ENCODE measurements at regions not wholly inside any gene's neighbourhood (a gene's known extent, or its start where the extent isn't known, plus 50 kb on each side); places are given as distances from the start of the nearest gene placed in this dataset.

GRCh38 chr11:92401520-92401919 lies 176.9 kb downstream of the FAT3 start:
- no peak for TF ChIP-seq CTCF (IDR thresholded peaks at IDR 0.05; ENCODE audit: borderline replicate concordance, control extremely low read depth, extremely low read depth, insufficient read depth, missing control alignments)
- no peak for DNase-seq (ENCODE audit: low spot score)
- in situ Hi-C loops (cut with MboI; ENCODE audit: low sequenced_read_pairs, unreplicated experiment) = no loop called here

- no peak for DNase-seq (ENCODE audit: low spot score)
- in situ Hi-C loops (cut with MboI; ENCODE audit: low sequenced_read_pairs, unreplicated experiment) = no loop called here
- no peak for TF ChIP-seq CTCF (IDR thresholded peaks at IDR 0.05; ENCODE audit: borderline replicate concordance, control extremely low read depth, extremely low read depth, insufficient read depth, missing control alignments)
These were observed 181.9 kb downstream of the FAT3 start for GRCh38 chr11:92406472-92406871.

- in situ Hi-C loops (cut with MboI; ENCODE audit: low sequenced_read_pairs, unreplicated experiment) = no loop called here
- DNase-seq (ENCODE audit: low spot score) = no peak
- TF ChIP-seq CTCF (IDR thresholded peaks at IDR 0.05; ENCODE audit: borderline replicate concordance, control extremely low read depth, extremely low read depth, insufficient read depth, missing control alignments) = no peak
These were observed 184.7 kb downstream of the FAT3 start for GRCh38 chr11:92409355-92409754.

GRCh38 chr11:92409956-92410355 lies 185.3 kb downstream of the FAT3 start:
- in situ Hi-C loops (cut with MboI; ENCODE audit: low sequenced_read_pairs, unreplicated experiment) = no loop called here
- DNase-seq (ENCODE audit: low spot score) = no peak
- no peak for TF ChIP-seq CTCF (IDR thresholded peaks at IDR 0.05; ENCODE audit: borderline replicate concordance, control extremely low read depth, extremely low read depth, insufficient read depth, missing control alignments)

- DNase-seq (ENCODE audit: low spot score) = no peak
- in situ Hi-C loops (cut with MboI; ENCODE audit: low sequenced_read_pairs, unreplicated experiment) = no loop called here
- no peak for TF ChIP-seq CTCF (IDR thresholded peaks at IDR 0.05; ENCODE audit: borderline replicate concordance, control extremely low read depth, extremely low read depth, insufficient read depth, missing control alignments)
These were observed 185.9 kb downstream of the FAT3 start for GRCh38 chr11:92410526-92410925.

- no peak for DNase-seq (ENCODE audit: low spot score)
- TF ChIP-seq CTCF (IDR thresholded peaks at IDR 0.05; ENCODE audit: borderline replicate concordance, control extremely low read depth, extremely low read depth, insufficient read depth, missing control alignments) = no peak
- in situ Hi-C loops (cut with MboI; ENCODE audit: low sequenced_read_pairs, unreplicated experiment) = no loop called here
These were observed 186.8 kb downstream of the FAT3 start for GRCh38 chr11:92411431-92411830.
